ENCODE measurements at regions not wholly inside any gene's neighbourhood (a gene's known extent, or its start where the extent isn't known, plus 50 kb on each side); places are given as distances from the start of the nearest gene placed in this dataset.
"Not testable (repeated sequence)": the region's sequence is repeated elsewhere in the genome, so short reads cannot be mapped to it uniquely, and the experiment has no call there.

DNA sequence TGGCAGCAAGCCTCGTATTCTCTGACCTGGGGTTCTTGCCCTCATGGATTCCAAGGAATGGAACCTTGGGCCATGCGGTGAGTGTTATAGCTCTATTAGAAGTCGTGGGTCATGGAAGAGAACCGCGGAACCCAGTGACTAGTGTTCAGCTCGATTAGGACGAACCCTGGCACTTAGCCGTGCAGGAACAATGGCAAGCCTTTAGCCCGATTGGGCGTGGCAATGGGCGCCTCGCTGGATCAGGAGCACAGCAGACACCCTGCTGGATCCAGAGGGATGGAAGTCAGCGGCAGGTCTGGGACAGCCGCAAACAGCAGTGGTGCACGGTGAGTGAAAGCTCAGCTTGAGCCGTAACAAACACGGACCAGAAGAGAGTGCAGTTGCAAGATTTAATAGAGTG, 1053.9 kb upstream of the SLIT2 start:
- not testable (repeated sequence) for DNase-seq

- no peak for DNase-seq
These were observed 1056.0 kb upstream of the SLIT2 start for GRCh38 chr4:19195696-19196095.

DNA sequence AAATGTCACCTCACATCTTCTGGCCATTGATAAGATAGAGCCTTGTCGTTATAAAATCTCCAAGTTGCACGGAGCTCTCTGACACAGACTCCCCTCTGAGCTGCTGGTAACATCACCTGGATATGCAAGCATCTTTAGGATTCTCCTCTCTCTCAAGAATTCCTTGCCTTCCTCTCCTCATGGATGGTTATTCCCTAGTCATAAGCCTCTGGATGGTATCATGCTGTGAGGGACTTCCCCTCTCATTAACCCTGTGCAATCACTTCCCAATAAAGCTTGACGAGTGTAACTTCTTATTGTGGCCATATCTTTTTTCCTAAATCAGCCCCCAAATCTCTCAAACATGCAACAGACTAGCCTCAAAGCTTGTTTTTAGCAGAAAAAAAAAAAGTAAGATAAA, 1057.0 kb upstream of the SLIT2 start:
- DNase-seq: no peak

GRCh38 chr4:19193274-19193981, 1058.3 kb upstream of the SLIT2 start:
- DNase-seq: no peak

- DNase-seq: no peak
These were observed 1059.6 kb upstream of the SLIT2 start for GRCh38 chr4:19191979-19192650.

GRCh38 chr4:19187691-19188090, 1064.0 kb upstream of the SLIT2 start:
- no peak for DNase-seq

- no peak for DNase-seq
These were observed 1064.6 kb upstream of the SLIT2 start for GRCh38 chr4:19187096-19187495.

DNA sequence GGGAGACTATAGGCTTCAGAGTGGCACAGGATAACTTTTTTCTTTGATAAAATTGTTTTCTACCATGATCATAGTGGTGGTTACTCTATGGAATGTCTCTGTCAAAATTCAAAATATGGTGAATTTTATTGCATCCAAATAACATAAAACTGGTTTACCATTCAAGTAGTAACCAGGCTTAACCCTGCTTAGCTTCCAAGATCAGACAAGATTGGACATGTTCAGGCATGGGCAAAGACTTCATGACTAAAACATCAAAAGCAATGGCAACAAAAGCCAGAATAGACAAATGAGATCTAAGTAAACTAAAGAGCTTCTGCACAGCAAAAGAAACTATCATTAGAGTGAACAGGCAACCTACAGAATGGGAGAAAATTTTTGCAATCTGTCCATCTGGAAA, 1070.1 kb upstream of the SLIT2 start:
- not testable (repeated sequence) for DNase-seq

- DNase-seq: no peak
These were observed 1072.9 kb upstream of the SLIT2 start for GRCh38 chr4:19178835-19179234.

- DNase-seq: no peak
These were observed 1074.1 kb upstream of the SLIT2 start for GRCh38 chr4:19177616-19178015.

DNA sequence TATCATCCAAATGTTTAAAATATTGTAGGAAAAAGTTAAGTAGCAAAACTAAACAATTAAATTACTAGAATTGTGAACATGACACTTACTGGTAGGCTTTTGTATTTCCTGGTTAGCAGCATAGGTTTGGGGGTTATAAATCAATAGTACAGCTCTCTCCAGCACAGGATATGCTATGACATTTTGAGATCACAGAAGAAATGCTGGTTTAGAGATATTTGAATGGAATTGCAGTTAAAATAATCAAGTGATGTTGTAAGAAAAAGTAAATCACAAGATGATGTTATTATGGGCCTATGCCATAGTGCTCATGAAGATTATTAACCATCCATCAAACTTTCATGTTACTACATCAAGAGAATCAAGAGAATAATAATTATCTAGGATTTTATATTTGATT, 1079.9 kb upstream of the SLIT2 start:
- DNase-seq: no peak

- no peak for DNase-seq
These were observed 1084.4 kb upstream of the SLIT2 start for GRCh38 chr4:19167311-19167710.

- DNase-seq: no peak
These were observed 1087.4 kb upstream of the SLIT2 start for GRCh38 chr4:19164334-19164733.

DNA sequence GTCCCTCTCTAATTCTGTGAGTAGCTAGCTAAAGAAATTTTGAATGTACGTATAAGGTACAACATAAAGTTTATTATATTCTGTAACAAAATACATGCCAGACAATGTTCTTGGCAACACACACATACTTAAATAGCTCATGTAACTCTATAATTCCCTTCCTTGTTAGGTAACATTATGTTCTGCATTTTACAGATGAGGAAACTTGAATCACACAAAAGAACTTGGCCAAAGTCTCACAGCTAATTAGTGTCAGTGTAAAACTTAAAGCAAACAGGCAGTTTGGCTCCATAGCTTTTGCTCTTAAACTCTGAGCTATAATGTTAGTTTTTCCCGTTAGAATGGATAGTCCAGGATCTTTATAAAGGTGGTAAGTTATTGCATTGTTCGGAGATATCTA, 1091.8 kb upstream of the SLIT2 start:
- DNase-seq: no peak

- no peak for DNase-seq
These were observed 1093.4 kb upstream of the SLIT2 start for GRCh38 chr4:19158107-19158809.

DNA sequence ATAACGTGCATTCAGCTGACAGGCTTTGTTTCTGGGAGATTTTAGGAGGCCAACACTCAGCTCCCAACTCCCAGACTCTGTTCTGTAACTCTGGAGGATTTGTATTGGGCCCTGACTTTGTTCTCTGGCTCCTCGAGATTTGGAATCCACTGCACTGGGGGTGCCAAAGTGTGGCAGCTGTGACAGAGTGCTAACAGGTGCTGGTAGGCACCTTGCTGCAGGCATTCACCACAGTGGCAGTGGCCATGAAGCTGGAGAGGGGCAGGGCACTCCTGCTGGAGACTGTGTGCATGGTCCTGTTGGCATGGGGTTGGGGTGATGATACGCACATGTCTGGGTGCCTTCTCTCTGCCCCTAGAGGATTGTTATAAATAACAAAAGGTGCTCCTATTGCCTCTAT, 1094.9 kb upstream of the SLIT2 start:
- no peak for DNase-seq

DNA sequence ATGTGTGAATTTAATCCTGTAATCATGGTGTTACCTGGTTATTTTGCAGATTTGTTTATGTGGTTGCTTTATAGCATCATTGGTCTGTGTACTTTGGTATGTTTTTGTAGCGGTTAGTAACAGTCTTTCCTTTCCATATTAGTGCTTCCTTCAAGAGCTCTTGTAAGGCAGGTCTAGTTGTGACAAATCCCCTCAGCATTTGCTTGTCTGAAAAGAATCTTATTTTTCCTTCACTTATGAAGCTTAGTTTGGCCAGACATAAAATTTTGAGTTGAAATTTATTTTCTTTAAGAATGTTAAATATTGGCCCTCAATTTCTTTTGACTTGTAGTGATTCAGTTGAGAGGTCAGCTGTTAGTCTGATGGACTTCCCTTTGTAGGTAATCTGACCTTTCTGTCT, 1096.1 kb upstream of the SLIT2 start:
- no peak for DNase-seq

- not testable (repeated sequence) for DNase-seq
These were observed 1097.4 kb upstream of the SLIT2 start for GRCh38 chr4:19154267-19154666.

GRCh38 chr4:19152264-19152663, 1099.4 kb upstream of the SLIT2 start:
- DNase-seq: no peak

GRCh38 chr4:19151684-19152083, 1100.0 kb upstream of the SLIT2 start:
- DNase-seq: no peak

- no peak for DNase-seq
These were observed 1105.7 kb upstream of the SLIT2 start for GRCh38 chr4:19146038-19146437.

DNA sequence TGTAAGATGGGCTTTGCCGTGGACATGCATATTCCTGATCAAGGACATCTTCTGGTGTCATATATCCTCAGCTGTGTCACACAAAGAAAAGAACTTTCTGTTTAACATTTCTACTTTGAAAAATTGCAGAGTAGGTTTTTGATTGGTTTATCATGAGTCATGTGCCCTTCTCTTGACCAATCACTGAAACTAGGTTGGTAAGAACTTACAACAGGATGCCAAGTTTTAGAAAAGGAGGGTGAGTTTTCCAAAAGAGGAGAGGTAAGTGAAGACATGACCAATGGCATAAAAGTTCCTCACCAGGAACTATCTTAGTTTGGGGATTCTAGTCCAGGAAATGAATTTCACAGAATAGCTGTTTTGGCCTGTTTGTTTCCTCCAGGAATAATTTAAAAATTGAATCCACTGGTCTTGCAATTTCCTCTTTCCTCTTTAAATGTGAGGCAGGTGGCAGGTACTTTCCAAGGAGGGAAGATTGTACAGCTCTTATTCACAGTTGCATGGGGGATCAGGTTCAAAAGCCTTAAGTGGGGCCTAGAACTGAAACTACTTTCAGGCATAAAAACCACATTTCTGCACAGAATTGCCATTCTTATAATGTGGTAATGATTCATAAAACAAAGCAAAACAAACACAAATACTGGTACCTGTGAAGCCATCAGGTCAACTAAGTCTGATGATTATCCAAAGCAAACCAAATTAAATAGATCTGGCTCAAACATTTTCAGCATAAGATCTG, 1114.5 kb upstream of the LCORL start:
- DNase-seq: no peak

GRCh38 chr4:19134685-19135084, 1113.1 kb upstream of the LCORL start:
- DNase-seq: no peak

Data from effector CD4-positive, alpha-beta T cell (primary cell).